ENCODE measurements at regions not wholly inside any gene's neighbourhood (a gene's known extent, or its start where the extent isn't known, plus 50 kb on each side); places are given as distances from the start of the nearest gene placed in this dataset.
"Not testable (repeated sequence)": the region's sequence is repeated elsewhere in the genome, so short reads cannot be mapped to it uniquely, and the experiment has no call there.

- H3K4me1 ChIP-seq (ENCODE audit: insufficient read depth, poor library complexity, severe bottlenecking), result no peaks in the 10 kb centered on the region
- H3K27me3 ChIP-seq (ENCODE audit: insufficient read depth, poor library complexity, severe bottlenecking), result no peaks in the 10 kb centered on the region
- DNase-seq (ENCODE audit: low spot score) (no peak), ATAC-seq (ENCODE audit: low read depth) (no peak)
- no peak overlapping the region for H3K27ac ChIP-seq (ENCODE audit: poor library complexity, severe bottlenecking)
- H3K9me3 ChIP-seq (ENCODE audit: severe bottlenecking), result peaks cover 2% of the 10 kb centered on the region
- H3K36me3 ChIP-seq (ENCODE audit: low read depth), result no peaks in the 10 kb centered on the region
- TF ChIP-seq CTCF (IDR thresholded peaks at IDR 0.05; ENCODE audit: poor library complexity, severe bottlenecking), result no peak
- H3K4me3 ChIP-seq (ENCODE audit: severe bottlenecking), result no peak overlapping the region
Observed at GRCh38 chr5:85990998-85991397, 626.7 kb upstream of the COX7C start.

- H3K9me3 ChIP-seq (ENCODE audit: severe bottlenecking); H3K27me3 ChIP-seq (ENCODE audit: insufficient read depth, poor library complexity, severe bottlenecking); DNase-seq (ENCODE audit: low spot score); H3K4me3 ChIP-seq (ENCODE audit: severe bottlenecking); H3K36me3 ChIP-seq (ENCODE audit: low read depth); H3K4me1 ChIP-seq (ENCODE audit: insufficient read depth, poor library complexity, severe bottlenecking); ATAC-seq (ENCODE audit: low read depth); H3K27ac ChIP-seq (ENCODE audit: poor library complexity, severe bottlenecking): not testable (repeated sequence)
Observed at GRCh38 chr5:85994653-85995052, 623.1 kb upstream of the COX7C start.

DNA sequence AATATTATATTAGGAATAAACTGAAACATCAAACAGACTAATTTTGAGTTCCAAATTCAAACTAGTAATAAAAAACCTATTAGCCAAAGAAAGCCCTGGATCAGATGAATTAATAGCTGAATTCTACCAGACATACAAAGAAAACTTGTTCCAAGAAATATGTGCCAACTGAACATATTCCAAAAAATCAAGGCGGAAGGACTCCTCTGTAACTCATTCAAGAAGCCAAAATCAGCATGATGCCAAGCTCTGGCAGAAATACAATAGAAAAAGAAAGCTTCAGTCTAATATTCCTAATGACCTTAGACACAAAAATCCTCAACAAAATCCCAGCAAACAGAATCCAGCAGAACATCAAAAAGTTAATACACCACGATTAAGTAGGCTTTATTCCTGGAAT lies 619.1 kb upstream of the COX7C start:
- H3K36me3 ChIP-seq (ENCODE audit: low read depth), result no peaks in the 10 kb centered on the region
- H3K27ac ChIP-seq (ENCODE audit: poor library complexity, severe bottlenecking), result no peak overlapping the region
- DNase-seq (ENCODE audit: low spot score) (no peak), ATAC-seq (ENCODE audit: low read depth) (no peak)
- H3K4me3 ChIP-seq (ENCODE audit: severe bottlenecking), result no peak overlapping the region
- no peaks in the 10 kb centered on the region for H3K27me3 ChIP-seq (ENCODE audit: insufficient read depth, poor library complexity, severe bottlenecking)
- no peaks in the 10 kb centered on the region for H3K4me1 ChIP-seq (ENCODE audit: insufficient read depth, poor library complexity, severe bottlenecking)
- H3K9me3 ChIP-seq (ENCODE audit: severe bottlenecking), result no peaks in the 10 kb centered on the region
- TF ChIP-seq CTCF (IDR thresholded peaks at IDR 0.05; ENCODE audit: poor library complexity, severe bottlenecking), result no peak

DNA sequence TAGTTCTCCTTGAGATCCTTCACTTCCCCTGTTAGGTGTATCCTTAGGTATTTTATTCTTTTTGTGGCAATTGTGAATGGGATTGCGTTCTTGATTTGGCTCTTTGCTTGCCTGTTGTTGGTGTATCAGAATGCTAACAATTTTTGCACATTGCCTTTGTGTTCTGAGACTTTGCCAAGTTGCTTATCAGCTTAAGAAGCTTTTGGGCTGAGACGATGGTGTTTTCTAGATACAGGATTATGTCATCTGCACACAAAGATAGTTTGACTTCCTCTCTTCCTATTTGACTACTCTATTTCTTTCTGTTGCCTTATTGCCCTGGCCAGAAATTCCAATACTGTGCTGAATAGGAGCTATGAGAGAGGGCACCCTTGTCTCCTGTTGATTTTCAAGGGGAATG lies 609.4 kb upstream of the COX7C start:
- DNase-seq (ENCODE audit: low spot score) (no peak), ATAC-seq (ENCODE audit: low read depth) (no peak)
- H3K4me3 ChIP-seq (ENCODE audit: severe bottlenecking), result no peak overlapping the region
- no peak overlapping the region for H3K27ac ChIP-seq (ENCODE audit: poor library complexity, severe bottlenecking)
- H3K9me3 ChIP-seq (ENCODE audit: severe bottlenecking), result no peaks in the 10 kb centered on the region
- no peaks in the 10 kb centered on the region for H3K4me1 ChIP-seq (ENCODE audit: insufficient read depth, poor library complexity, severe bottlenecking)
- no peaks in the 10 kb centered on the region for H3K36me3 ChIP-seq (ENCODE audit: low read depth)
- peaks cover 4% of the 10 kb centered on the region for H3K27me3 ChIP-seq (ENCODE audit: insufficient read depth, poor library complexity, severe bottlenecking)
- no peak for TF ChIP-seq CTCF (IDR thresholded peaks at IDR 0.05; ENCODE audit: poor library complexity, severe bottlenecking)

GRCh38 chr5:86008704-86009103 lies 609.0 kb upstream of the COX7C start:
- Histone ChIP-seq H3K4me3 (ENCODE audit: severe bottlenecking) (no peak overlapping the region), H3K27ac (ENCODE audit: poor library complexity, severe bottlenecking) (no peak overlapping the region), H3K9me3 (ENCODE audit: severe bottlenecking) (no peaks in the 10 kb centered on the region), H3K4me1 (ENCODE audit: insufficient read depth, poor library complexity, severe bottlenecking) (no peaks in the 10 kb centered on the region), H3K36me3 (ENCODE audit: low read depth) (no peaks in the 10 kb centered on the region), H3K27me3 (ENCODE audit: insufficient read depth, poor library complexity, severe bottlenecking) (peaks cover 4% of the 10 kb centered on the region)
- TF ChIP-seq CTCF (IDR thresholded peaks at IDR 0.05; ENCODE audit: poor library complexity, severe bottlenecking), result no peak
- no peak for ATAC-seq (ENCODE audit: low read depth)
- DNase-seq (ENCODE audit: low spot score), result no peak

Measured in RWPE2 (cell line).